Uterus (tissue), 2 donors: ENCODE measurements at regions not wholly inside any gene's neighbourhood (a gene's known extent, or its start where the extent isn't known, plus 50 kb on each side); places are given as distances from the start of the nearest gene placed in this dataset.

Source experiments
- CTCF ChIP-seq, 4 experiments: fragments of 200-600 bp in 2 of 4; fragments of 450-650 bp in 2 of 4; sonication (generic) in 2 of 4; IDR thresholded peaks; one replicate each; pipeline ENCODE4 v1.5.1; 2016 to 2019; ENCODE audit warnings: antibody characterized with exemption in 4 of 4, mild to moderate bottlenecking in 2 of 4, moderate library complexity in 1 of 4
- POLR2A ChIP-seq, 2 donors: fragments of 450-650 bp; IDR thresholded peaks; one replicate each; pipeline ENCODE4 v1.6.1; 2016; ENCODE audit warnings: antibody characterized with exemption in 2 of 2, mild to moderate bottlenecking in 1 of 2, moderate library complexity in 1 of 2

- TF ChIP-seq POLR2A (IDR thresholded peaks at IDR 0.05) = no peak
- TF ChIP-seq CTCF (IDR thresholded peaks at IDR 0.05) = no peak
These were observed 61.5 kb upstream of the PTBP2 start for GRCh38 chr1:96660051-96660450.
